Activated naive CD4-positive, alpha-beta T cell treated with anti-CD3 and anti-CD28 coated beads for 36 hours (primary cell): ENCODE measurements at regions not wholly inside any gene's neighbourhood (a gene's known extent, or its start where the extent isn't known, plus 50 kb on each side); places are given as distances from the start of the nearest gene placed in this dataset.
"Not testable (repeated sequence)": the region's sequence is repeated elsewhere in the genome, so short reads cannot be mapped to it uniquely, and the experiment has no call there.

Experiments
- CTCF ChIA-PET: fragments of 350-600 bp; sonication (Branson Sonifier 250); formaldehyde crosslinking; loops from one replicate; lab custom pipeline; 2021; ENCODE audit warnings: antibody characterized with exemption; lab: Charles Lee
- DNase-seq: peaks from one replicate; pipeline ENCODE4 v3.0.0-alpha.2; 2020
- H3K27ac Mint-ChIP-seq: one replicate; pipeline ENCODE4 v1.8.0; 2021; ENCODE audit warnings: mild to moderate bottlenecking, mixed read lengths
- H3K27me3 Mint-ChIP-seq: one replicate; pipeline ENCODE4 v1.8.0; 2021; ENCODE audit warnings: low read depth, mixed read lengths
- H3K36me3 Mint-ChIP-seq: one replicate; pipeline ENCODE4 v1.8.0; 2021; ENCODE audit warnings: low read depth, mixed read lengths
- H3K4me1 Mint-ChIP-seq: one replicate; pipeline ENCODE4 v1.8.0; 2021; ENCODE audit warnings: low read depth, mixed read lengths
- H3K4me3 Mint-ChIP-seq: one replicate; pipeline ENCODE4 v1.8.0; 2021; ENCODE audit warnings: mild to moderate bottlenecking, moderate library complexity, mixed read lengths
- H3K9me3 Mint-ChIP-seq: one replicate; pipeline ENCODE4 v1.8.0; 2021; ENCODE audit warnings: mixed read lengths
- intact Hi-C: fragments of 100-400 bp; cut with micrococcal nuclease; formaldehyde crosslinking; loops from one replicate; pipeline ENCODE4 v1.15.1; 2023

GRCh38 chr6:160863782-160864181 is 127.8 kb upstream of the MAP3K4 start:
- no peaks in the 10 kb centered on the region for H3K36me3 Mint-ChIP-seq
- DNase-seq = no peak
- H3K27ac Mint-ChIP-seq = no peak overlapping the region
- no peaks in the 10 kb centered on the region for H3K4me1 Mint-ChIP-seq
- CTCF ChIA-PET = no interaction called here
- no peaks in the 10 kb centered on the region for H3K27me3 Mint-ChIP-seq
- H3K4me3 Mint-ChIP-seq = no peak overlapping the region
- H3K9me3 Mint-ChIP-seq = peaks cover 4% of the 10 kb centered on the region
- intact Hi-C loops = no loop called here

DNA sequence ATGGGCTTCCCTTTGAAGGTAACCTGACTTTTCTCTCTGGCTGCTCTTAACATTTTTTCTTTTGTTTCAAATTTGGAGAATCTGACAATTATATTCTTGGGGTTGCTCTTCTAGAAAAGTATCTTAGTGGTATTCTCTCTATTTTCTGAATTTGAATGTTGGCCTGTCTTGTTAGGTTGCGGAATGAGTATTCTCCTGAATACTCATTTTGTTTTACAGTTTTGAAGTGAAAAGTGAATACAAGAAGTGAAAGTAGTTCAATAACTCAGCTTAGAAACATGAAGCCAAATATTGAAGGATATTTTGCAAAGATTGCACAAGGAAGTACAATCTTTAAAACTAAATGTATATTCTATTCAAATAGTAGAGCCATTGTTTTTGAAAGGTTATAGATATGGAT is 120.2 kb upstream of the MAP3K4 start:
- Mint-ChIP-seq H3K36me3 (no peaks in the 10 kb centered on the region), H3K4me1 (no peaks in the 10 kb centered on the region), H3K27ac (no peak overlapping the region), H3K9me3 (peaks cover 4% of the 10 kb centered on the region), H3K4me3 (no peak overlapping the region), H3K27me3 (peaks cover 8% of the 10 kb centered on the region)
- CTCF ChIA-PET = no interaction called here
- DNase-seq = no peak
- intact Hi-C loops = no loop called here

- Mint-ChIP-seq H3K27ac (no peak overlapping the region), H3K27me3 (peaks cover 12% of the 10 kb centered on the region), H3K9me3 (no peaks in the 10 kb centered on the region), H3K4me3 (no peak overlapping the region), H3K36me3 (no peaks in the 10 kb centered on the region), H3K4me1 (no peaks in the 10 kb centered on the region)
- CTCF ChIA-PET = no interaction called here
- intact Hi-C loops = no loop called here
- no peak for DNase-seq
Observed at GRCh38 chr6:160881148-160881808, 110.3 kb upstream of the MAP3K4 start.

DNA sequence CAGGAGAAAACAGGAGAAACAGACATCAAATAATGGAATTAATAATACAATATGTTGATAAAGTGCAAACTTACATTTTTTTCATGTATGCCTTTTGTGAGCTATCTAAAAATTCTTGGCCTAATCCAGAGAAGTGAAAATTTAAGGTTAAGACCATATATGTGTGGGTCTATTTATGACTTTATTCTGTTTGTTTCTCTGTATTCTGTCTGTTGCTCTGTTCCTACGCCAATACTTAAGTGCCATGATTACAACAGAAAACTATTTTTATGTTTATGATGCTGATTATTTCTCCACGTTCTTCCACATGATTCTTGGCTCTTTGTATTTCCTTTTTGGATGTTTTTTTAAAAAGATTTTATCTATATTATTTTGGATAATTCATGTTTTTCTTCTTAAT is 109.6 kb upstream of the MAP3K4 start:
- H3K36me3 Mint-ChIP-seq = no peaks in the 10 kb centered on the region
- DNase-seq = no peak
- no peaks in the 10 kb centered on the region for H3K9me3 Mint-ChIP-seq
- CTCF ChIA-PET = no interaction called here
- H3K4me1 Mint-ChIP-seq = no peaks in the 10 kb centered on the region
- H3K27ac Mint-ChIP-seq = no peak overlapping the region
- intact Hi-C loops = no loop called here
- H3K27me3 Mint-ChIP-seq = peaks cover 10% of the 10 kb centered on the region
- no peak overlapping the region for H3K4me3 Mint-ChIP-seq

DNA sequence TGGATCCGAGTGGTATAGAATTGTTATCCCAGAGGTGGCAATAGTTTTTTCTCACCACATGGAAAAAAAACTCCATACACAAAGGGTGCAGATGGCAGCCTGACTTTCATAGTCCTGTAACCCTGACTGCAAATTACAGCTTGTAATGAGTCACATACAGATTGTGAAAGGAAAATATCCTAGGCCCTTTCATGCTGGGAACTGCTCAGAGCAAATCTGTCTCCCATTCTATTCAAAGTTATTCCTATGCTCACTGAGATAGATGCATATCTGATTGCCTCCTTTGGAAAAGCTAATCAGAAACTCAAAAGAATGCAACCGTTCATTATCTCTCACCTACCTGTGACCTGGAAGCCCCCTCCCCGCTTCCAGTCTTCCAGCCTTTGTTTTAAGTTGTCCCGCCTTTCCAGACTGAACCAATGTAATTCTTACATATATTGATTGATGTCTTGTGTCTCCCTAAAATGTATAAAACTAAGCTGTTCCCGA is 108.7 kb upstream of the MAP3K4 start:
- no peak for DNase-seq
- Mint-ChIP-seq H3K27me3 (peaks cover 8% of the 10 kb centered on the region), H3K36me3 (no peaks in the 10 kb centered on the region), H3K4me3 (no peak overlapping the region), H3K9me3 (no peaks in the 10 kb centered on the region), H3K4me1 (no peaks in the 10 kb centered on the region), H3K27ac (no peak overlapping the region)
- intact Hi-C loops = no loop called here
- CTCF ChIA-PET = no interaction called here

GRCh38 chr6:160883560-160883959 is 108.0 kb upstream of the MAP3K4 start:
- no peak for DNase-seq
- CTCF ChIA-PET = no interaction called here
- peaks cover 8% of the 10 kb centered on the region for H3K27me3 Mint-ChIP-seq
- H3K36me3 Mint-ChIP-seq = no peaks in the 10 kb centered on the region
- no peaks in the 10 kb centered on the region for H3K4me1 Mint-ChIP-seq
- no peaks in the 10 kb centered on the region for H3K9me3 Mint-ChIP-seq
- no peak overlapping the region for H3K4me3 Mint-ChIP-seq
- H3K27ac Mint-ChIP-seq = no peak overlapping the region
- intact Hi-C loops = no loop called here

GRCh38 chr6:160883999-160884398 is 107.6 kb upstream of the MAP3K4 start:
- H3K27me3 Mint-ChIP-seq = peaks cover 8% of the 10 kb centered on the region
- H3K4me3 Mint-ChIP-seq = no peak overlapping the region
- no peaks in the 10 kb centered on the region for H3K4me1 Mint-ChIP-seq
- CTCF ChIA-PET = no interaction called here
- no peak overlapping the region for H3K27ac Mint-ChIP-seq
- H3K9me3 Mint-ChIP-seq = no peaks in the 10 kb centered on the region
- DNase-seq = no peak
- intact Hi-C loops = no loop called here
- no peaks in the 10 kb centered on the region for H3K36me3 Mint-ChIP-seq

DNA sequence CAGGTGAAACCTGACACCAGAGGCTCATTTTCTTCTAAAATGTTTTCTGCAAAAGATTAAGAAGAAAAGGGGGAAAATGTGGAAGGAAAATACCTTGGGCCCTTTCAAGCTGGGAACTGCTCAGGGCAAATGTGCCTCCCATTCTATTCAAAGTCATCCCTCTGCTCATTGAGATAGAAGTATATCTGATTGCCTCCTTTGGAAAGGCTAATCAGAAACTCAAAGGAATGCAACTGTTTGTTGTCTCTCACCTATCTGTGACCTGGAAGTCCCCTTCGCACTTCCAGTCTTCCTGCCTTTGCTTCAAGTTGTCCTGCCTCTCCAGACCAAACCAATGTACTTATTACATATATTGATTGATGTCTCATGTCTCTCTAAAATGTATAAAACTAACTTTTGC is 102.4 kb upstream of the MAP3K4 start:
- DNase-seq, intact Hi-C loops, CTCF ChIA-PET: not testable (repeated sequence)

DNA sequence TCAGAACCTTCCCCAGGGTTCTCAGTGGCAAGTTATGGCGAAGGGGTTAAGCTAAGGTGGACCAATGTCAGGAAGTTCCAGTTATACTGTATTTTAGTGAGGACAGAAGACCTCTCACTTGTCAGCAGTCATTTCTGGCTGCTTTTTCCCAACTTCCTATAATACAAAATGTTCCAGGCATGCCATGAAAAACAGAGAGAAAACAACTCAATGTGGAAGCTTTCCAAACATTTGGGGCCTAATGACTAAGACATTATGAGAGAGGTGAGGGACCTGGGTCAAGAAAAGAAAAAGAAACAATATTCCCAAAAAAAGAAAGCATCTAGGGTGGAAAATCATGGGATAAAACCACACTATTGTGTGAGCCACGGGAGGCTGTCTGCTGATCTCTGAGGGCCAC is 99.9 kb upstream of the MAP3K4 start:
- no peaks in the 10 kb centered on the region for H3K36me3 Mint-ChIP-seq
- H3K4me3 Mint-ChIP-seq = no peak overlapping the region
- no peak overlapping the region for H3K27ac Mint-ChIP-seq
- H3K9me3 Mint-ChIP-seq = no peaks in the 10 kb centered on the region
- peaks cover 3% of the 10 kb centered on the region for H3K27me3 Mint-ChIP-seq
- DNase-seq = no peak
- H3K4me1 Mint-ChIP-seq = no peaks in the 10 kb centered on the region
- CTCF ChIA-PET = interaction anchor here (1.1 kb wide), 1 partner anchor 9 kb away, joined by 3 read pairs; no protein-coding TSS in a partner anchor
- intact Hi-C loops = no loop called here

More for the DNA sequence above, 102.4 kb upstream of the MAP3K4 start:
- not testable (repeated sequence) for H3K9me3 Mint-ChIP-seq, H3K4me1 Mint-ChIP-seq, H3K36me3 Mint-ChIP-seq, H3K27me3 Mint-ChIP-seq, H3K4me3 Mint-ChIP-seq, H3K27ac Mint-ChIP-seq

GRCh38 chr6:160895562-160895961 is 96.0 kb upstream of the MAP3K4 start:
- Mint-ChIP-seq H3K9me3 (no peaks in the 10 kb centered on the region), H3K27me3 (peaks cover 11% of the 10 kb centered on the region), H3K4me3 (no peak overlapping the region), H3K4me1 (no peaks in the 10 kb centered on the region), H3K36me3 (no peaks in the 10 kb centered on the region), H3K27ac (no peak overlapping the region)
- CTCF ChIA-PET = no interaction called here
- intact Hi-C loops = no loop called here
- no peak for DNase-seq

GRCh38 chr6:160899671-160900430 is 91.7 kb upstream of the MAP3K4 start:
- no peak for DNase-seq
- CTCF ChIA-PET = interaction anchor here (0.6 kb wide), 1 partner anchor 225 kb away, joined by 4 read pairs; no protein-coding TSS in a partner anchor
- peaks cover 20% of the 10 kb centered on the region for H3K27me3 Mint-ChIP-seq
- no peaks in the 10 kb centered on the region for H3K36me3 Mint-ChIP-seq
- no peaks in the 10 kb centered on the region for H3K9me3 Mint-ChIP-seq
- H3K27ac Mint-ChIP-seq = no peak overlapping the region
- H3K4me3 Mint-ChIP-seq = no peak overlapping the region
- intact Hi-C loops = no loop called here
- no peaks in the 10 kb centered on the region for H3K4me1 Mint-ChIP-seq

DNA sequence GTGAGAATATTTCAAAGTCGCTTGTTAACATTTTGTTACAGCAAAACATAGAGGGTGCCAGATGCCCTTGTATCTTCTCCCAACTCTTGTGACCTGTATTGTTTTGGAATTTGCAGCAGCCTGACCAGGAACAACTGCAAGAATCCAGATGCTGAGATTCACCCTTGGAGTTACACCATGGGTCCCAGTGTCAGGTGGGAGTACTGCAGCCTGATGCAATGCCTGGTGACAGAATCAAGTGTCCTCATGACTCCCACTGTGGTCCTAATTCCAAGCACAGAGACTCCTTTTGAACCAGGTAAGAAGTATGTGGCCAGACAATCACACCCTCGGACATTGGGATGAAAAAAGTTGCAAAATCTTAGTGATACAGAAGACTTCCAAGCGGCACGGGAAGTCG is 79.6 kb upstream of the MAP3K4 start:
- intact Hi-C loops = no loop called here
- Mint-ChIP-seq H3K9me3 (peaks cover 14% of the 10 kb centered on the region), H3K4me3 (no peak overlapping the region), H3K36me3 (no peaks in the 10 kb centered on the region), H3K4me1 (no peaks in the 10 kb centered on the region), H3K27ac (no peak overlapping the region), H3K27me3 (peaks cover 2% of the 10 kb centered on the region)
- no peak for DNase-seq
- CTCF ChIA-PET = no interaction called here

DNA sequence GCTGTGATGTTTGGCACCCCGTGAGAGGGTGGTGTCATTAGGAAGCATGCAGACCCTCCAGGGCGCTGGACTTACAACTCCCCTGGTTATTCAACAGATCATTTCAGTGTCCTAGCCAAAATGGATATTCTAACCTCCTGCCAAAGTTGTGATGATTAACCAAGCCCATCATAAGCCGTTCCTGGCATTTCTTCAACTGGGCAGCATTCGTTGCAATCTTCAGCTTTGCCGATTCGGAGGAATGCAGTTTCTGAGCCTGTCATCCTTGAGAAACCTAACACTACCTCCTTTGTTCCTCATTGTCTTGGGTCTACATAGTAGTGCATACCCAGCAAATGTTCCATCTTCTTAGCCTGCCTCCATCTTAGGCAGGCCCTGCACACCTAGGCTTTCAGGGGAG is 79.2 kb upstream of the MAP3K4 start:
- Mint-ChIP-seq H3K4me1 (no peaks in the 10 kb centered on the region), H3K4me3 (no peak overlapping the region), H3K27ac (no peak overlapping the region), H3K9me3 (peaks cover 10% of the 10 kb centered on the region), H3K36me3 (no peaks in the 10 kb centered on the region), H3K27me3 (peaks cover 2% of the 10 kb centered on the region)
- intact Hi-C loops = no loop called here
- no peak for DNase-seq
- CTCF ChIA-PET = no interaction called here
